ENCODE measurements at regions not wholly inside any gene's neighbourhood (a gene's known extent, or its start where the extent isn't known, plus 50 kb on each side); places are given as distances from the start of the nearest gene placed in this dataset.

DNA sequence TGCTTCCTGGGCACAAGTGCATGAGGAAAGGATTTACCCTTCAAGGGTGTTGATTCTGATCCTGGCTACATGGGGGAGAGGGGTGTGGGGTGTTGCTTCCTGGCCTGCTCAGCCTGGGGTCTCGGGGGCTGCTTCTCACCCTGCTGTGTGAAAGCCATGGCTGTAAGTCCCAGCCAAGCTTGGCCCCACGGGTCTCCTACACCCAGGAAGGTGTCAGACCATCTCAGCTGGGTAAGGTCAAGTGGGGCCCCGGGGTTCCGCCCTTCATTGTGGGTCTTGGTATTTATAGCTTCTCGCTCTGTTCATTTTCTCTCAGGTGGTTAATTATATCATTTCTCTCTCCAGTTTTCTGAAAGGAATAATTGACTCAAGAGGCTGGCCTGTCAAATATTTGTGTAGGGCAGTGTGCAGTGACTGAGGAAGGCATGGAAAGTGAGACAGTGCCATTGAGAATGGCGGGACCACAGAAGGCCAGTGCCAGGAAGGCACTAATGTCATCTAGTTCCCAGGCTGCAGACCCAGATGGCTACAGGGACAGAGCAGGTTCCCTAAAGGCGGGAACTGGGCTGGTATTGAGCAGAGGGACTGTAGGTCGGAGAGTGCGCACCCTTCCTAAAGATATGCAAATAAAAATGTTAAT is 126.0 kb downstream of the FOXD1 start:
- Histone ChIP-seq H3K4me3 (ENCODE audit: low read length) (no peak overlapping the region), H3K27me3 (replicated peaks; ENCODE audit: insufficient read depth, low read length) (no peaks in the 10 kb centered on the region), H3K4me1 (ENCODE audit: low read length) (no peaks in the 10 kb centered on the region), H3K27ac (ENCODE audit: low read length) (no peak overlapping the region), H3K4me2 (ENCODE audit: low read depth, low read length) (no peak overlapping the region), H3K9me3 (replicated peaks; ENCODE audit: insufficient read depth, low read length) (no peaks in the 10 kb centered on the region), H3K79me2 (ENCODE audit: low read length) (no peaks in the 10 kb centered on the region), H2AFZ (ENCODE audit: low read length) (no peak overlapping the region), H3K9me2 (replicated peaks; ENCODE audit: insufficient read depth, low read length) (no peaks in the 10 kb centered on the region), H4K20me1 (ENCODE audit: insufficient read depth, low read length) (no peaks in the 10 kb centered on the region), H3F3A (ENCODE audit: insufficient read depth, low read length) (no peaks in the 10 kb centered on the region), H3K36me3 (replicated peaks; ENCODE audit: insufficient read depth, low read length) (no peaks in the 10 kb centered on the region), H3K9ac (ENCODE audit: low read length) (no peak overlapping the region)
- TF ChIP-seq EZH2phosphoT487 (IDR thresholded peaks at IDR 0.05; ENCODE audit: low read length), result no peak
- no peak for TF ChIP-seq EZH2 (optimal IDR thresholded peaks at IDR 0.05; ENCODE audit: low read depth, low read length)
- TF ChIP-seq, protein P1, sequence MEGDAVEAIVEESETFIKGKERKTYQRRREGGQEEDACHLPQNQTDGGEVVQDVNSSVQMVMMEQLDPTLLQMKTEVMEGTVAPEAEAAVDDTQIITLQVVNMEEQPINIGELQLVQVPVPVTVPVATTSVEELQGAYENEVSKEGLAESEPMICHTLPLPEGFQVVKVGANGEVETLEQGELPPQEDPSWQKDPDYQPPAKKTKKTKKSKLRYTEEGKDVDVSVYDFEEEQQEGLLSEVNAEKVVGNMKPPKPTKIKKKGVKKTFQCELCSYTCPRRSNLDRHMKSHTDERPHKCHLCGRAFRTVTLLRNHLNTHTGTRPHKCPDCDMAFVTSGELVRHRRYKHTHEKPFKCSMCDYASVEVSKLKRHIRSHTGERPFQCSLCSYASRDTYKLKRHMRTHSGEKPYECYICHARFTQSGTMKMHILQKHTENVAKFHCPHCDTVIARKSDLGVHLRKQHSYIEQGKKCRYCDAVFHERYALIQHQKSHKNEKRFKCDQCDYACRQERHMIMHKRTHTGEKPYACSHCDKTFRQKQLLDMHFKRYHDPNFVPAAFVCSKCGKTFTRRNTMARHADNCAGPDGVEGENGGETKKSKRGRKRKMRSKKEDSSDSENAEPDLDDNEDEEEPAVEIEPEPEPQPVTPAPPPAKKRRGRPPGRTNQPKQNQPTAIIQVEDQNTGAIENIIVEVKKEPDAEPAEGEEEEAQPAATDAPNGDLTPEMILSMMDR (IDR thresholded peaks at IDR 0.05; ENCODE audit: low read length), result no peak
- no peak for DNase-seq

DNA sequence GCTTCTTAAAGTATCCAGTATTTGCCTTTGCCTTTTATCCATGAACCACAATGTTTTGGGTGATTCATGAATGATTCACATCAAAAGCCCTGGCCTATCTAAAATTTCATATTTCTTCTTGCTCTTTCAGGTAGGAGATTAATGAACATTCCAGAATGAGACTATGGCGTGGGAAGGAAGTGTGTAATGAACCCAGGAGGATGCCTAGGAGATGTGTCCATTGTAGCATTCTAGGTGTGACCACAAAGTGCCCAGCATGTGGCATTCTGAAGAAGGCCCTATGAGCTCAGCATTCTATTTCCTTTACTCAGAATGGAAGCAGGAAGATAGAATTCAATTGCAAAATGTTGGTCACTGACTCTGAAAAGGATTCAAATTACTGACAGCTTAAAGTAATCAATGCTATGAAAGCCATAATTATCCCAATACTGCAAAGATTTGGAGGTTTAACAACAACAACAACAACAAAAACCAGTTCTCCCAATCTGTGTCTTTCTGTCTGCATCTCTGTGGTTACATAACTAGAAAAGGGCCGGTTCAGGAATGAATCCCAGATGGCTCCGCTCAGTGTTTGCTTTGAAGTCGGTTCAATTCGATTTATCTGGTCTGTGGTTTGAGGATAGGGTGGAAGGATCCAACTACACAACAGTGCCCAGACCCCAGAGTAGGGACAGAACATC is 126.7 kb downstream of the FOXD1 start:
- Histone ChIP-seq H3K79me2 (ENCODE audit: low read length) (no peaks in the 10 kb centered on the region), H3K27me3 (replicated peaks; ENCODE audit: insufficient read depth, low read length) (no peaks in the 10 kb centered on the region), H4K20me1 (ENCODE audit: insufficient read depth, low read length) (no peaks in the 10 kb centered on the region), H3K9ac (ENCODE audit: low read length) (no peak overlapping the region), H3K36me3 (replicated peaks; ENCODE audit: insufficient read depth, low read length) (no peaks in the 10 kb centered on the region), H3K9me3 (replicated peaks; ENCODE audit: insufficient read depth, low read length) (no peaks in the 10 kb centered on the region), H3K4me1 (ENCODE audit: low read length) (no peaks in the 10 kb centered on the region), H3K4me3 (ENCODE audit: low read length) (no peak overlapping the region), H3F3A (ENCODE audit: insufficient read depth, low read length) (no peaks in the 10 kb centered on the region), H3K27ac (ENCODE audit: low read length) (no peak overlapping the region), H3K9me2 (replicated peaks; ENCODE audit: insufficient read depth, low read length) (no peaks in the 10 kb centered on the region), H2AFZ (ENCODE audit: low read length) (no peak overlapping the region), H3K4me2 (ENCODE audit: low read depth, low read length) (no peak overlapping the region)
- no peak for DNase-seq
- TF ChIP-seq, protein P1 (IDR thresholded peaks at IDR 0.05; ENCODE audit: low read length), result no peak
- TF ChIP-seq EZH2 (optimal IDR thresholded peaks at IDR 0.05; ENCODE audit: low read depth, low read length), result no peak
- no peak for TF ChIP-seq EZH2phosphoT487 (IDR thresholded peaks at IDR 0.05; ENCODE audit: low read length)

DNA sequence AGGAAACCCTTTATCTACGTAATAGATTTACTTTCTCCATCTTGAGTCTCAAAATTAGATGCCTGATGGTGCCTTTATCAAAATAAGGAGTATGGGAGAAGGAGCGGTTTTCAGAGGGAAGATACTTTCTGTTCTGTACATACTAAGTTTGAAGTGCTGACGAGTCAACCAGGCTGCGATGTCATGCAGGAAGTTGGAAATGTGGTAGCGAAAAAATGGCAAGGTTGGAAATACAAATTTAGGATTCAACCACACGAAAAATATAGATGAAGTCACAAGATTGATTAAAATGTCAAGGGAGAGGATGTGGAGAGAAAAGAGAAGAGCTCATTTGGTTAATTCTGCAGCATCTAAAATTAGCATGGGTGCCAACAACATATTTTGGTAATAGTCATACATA is 129.5 kb downstream of the FOXD1 start:
- Histone ChIP-seq H3K27ac (ENCODE audit: low read length) (no peak overlapping the region), H3K36me3 (replicated peaks; ENCODE audit: insufficient read depth, low read length) (no peaks in the 10 kb centered on the region), H3F3A (ENCODE audit: insufficient read depth, low read length) (no peaks in the 10 kb centered on the region), H3K4me2 (ENCODE audit: low read depth, low read length) (no peak overlapping the region), H3K4me3 (ENCODE audit: low read length) (no peak overlapping the region), H2AFZ (ENCODE audit: low read length) (no peak overlapping the region), H4K20me1 (ENCODE audit: insufficient read depth, low read length) (no peaks in the 10 kb centered on the region), H3K4me1 (ENCODE audit: low read length) (no peaks in the 10 kb centered on the region), H3K9me3 (replicated peaks; ENCODE audit: insufficient read depth, low read length) (no peaks in the 10 kb centered on the region), H3K9me2 (replicated peaks; ENCODE audit: insufficient read depth, low read length) (no peaks in the 10 kb centered on the region), H3K27me3 (replicated peaks; ENCODE audit: insufficient read depth, low read length) (no peaks in the 10 kb centered on the region), H3K9ac (ENCODE audit: low read length) (no peak overlapping the region), H3K79me2 (ENCODE audit: low read length) (no peaks in the 10 kb centered on the region)
- TF ChIP-seq EZH2phosphoT487 (IDR thresholded peaks at IDR 0.05; ENCODE audit: low read length) (no peak), EZH2 (optimal IDR thresholded peaks at IDR 0.05; ENCODE audit: low read depth, low read length) (no peak)
- TF ChIP-seq, protein P1 (IDR thresholded peaks at IDR 0.05; ENCODE audit: low read length), result no peak
- no peak for DNase-seq

Measured in MM.1S (cell line).